Muscle of back (tissue), 3 donors: ENCODE measurements at regions not wholly inside any gene's neighbourhood (a gene's known extent, or its start where the extent isn't known, plus 50 kb on each side); places are given as distances from the start of the nearest gene placed in this dataset.

Source experiments
- DNase-seq, 3 donors: peaks; one replicate each; pipeline versions ENCODE4 v3.0.0 to v3.0.0-alpha.2; 2013

- DNase-seq = no peak
These were observed 300.6 kb upstream of the LMCD1 start for GRCh38 chr3:8200996-8201395.

- peak in 1 of 3 donors; percentile 34 for DNase-seq
These were observed 299.7 kb upstream of the LMCD1 start for GRCh38 chr3:8201886-8202285.

- DNase-seq = no peak
These were observed 297.3 kb upstream of the LMCD1 start for GRCh38 chr3:8204331-8204730.

- DNase-seq = peak in 1 of 3 donors; percentile 57
These were observed 296.6 kb upstream of the LMCD1 start for GRCh38 chr3:8204853-8205650.

GRCh38 chr3:8205881-8206280, 295.7 kb upstream of the LMCD1 start:
- peak in 1 of 3 donors; percentile 24 for DNase-seq

- no peak for DNase-seq
These were observed 294.5 kb upstream of the LMCD1 start for GRCh38 chr3:8206971-8207617.

- DNase-seq = peak; percentile 16 to 66 (median 32)
These were observed 290.7 kb upstream of the LMCD1 start for GRCh38 chr3:8210882-8211341.

- no peak for DNase-seq
These were observed 288.8 kb upstream of the LMCD1 start for GRCh38 chr3:8212794-8213193.

- no peak for DNase-seq
These were observed 288.3 kb upstream of the LMCD1 start for GRCh38 chr3:8213286-8213685.

GRCh38 chr3:8215821-8216220, 285.8 kb upstream of the LMCD1 start:
- DNase-seq = no peak

GRCh38 chr3:8218353-8218940, 283.2 kb upstream of the LMCD1 start:
- DNase-seq = no peak

GRCh38 chr3:8220291-8220690, 281.3 kb upstream of the LMCD1 start:
- no peak for DNase-seq

- DNase-seq = peak; percentile 36 to 60 (median 38)
These were observed 277.9 kb upstream of the LMCD1 start for GRCh38 chr3:8223766-8224165.

- no peak for DNase-seq
These were observed 276.7 kb upstream of the LMCD1 start for GRCh38 chr3:8224941-8225340.

GRCh38 chr3:8233938-8234337, 267.7 kb upstream of the LMCD1 start:
- no peak for DNase-seq

- no peak for DNase-seq
These were observed 265.4 kb upstream of the LMCD1 start for GRCh38 chr3:8236264-8236663.

GRCh38 chr3:8237893-8238292, 263.7 kb upstream of the LMCD1 start:
- DNase-seq = no peak

GRCh38 chr3:8238432-8238831, 263.2 kb upstream of the LMCD1 start:
- DNase-seq = no peak

- no peak for DNase-seq
These were observed 262.5 kb upstream of the LMCD1 start for GRCh38 chr3:8239095-8239494.

GRCh38 chr3:8239718-8240695, 261.6 kb upstream of the LMCD1 start:
- DNase-seq = peak in 2 of 3 donors; percentile 22 to 44

- DNase-seq = no peak
These were observed 255.6 kb upstream of the LMCD1 start for GRCh38 chr3:8246070-8246469.

GRCh38 chr3:8253201-8253600, 248.4 kb upstream of the LMCD1 start:
- DNase-seq = no peak
